Spleen (tissue), 7 donors: ENCODE measurements at regions not wholly inside any gene's neighbourhood (a gene's known extent, or its start where the extent isn't known, plus 50 kb on each side); places are given as distances from the start of the nearest gene placed in this dataset.

Experiments
- POLR2A ChIP-seq, 3 donors: fragments of 450-650 bp; IDR thresholded peaks; one replicate each; pipeline ENCODE4 v1.5.1; 2017; ENCODE audit warnings: antibody characterized with exemption in 3 of 3, mild to moderate bottlenecking in 1 of 3
- POLR2AphosphoS5 ChIP-seq, 3 donors: sonication (generic); formaldehyde crosslinking; IDR thresholded peaks; one replicate each; pipeline ENCODE4 v1.5.1; 2017; ENCODE audit warnings: antibody characterized with exemption in 3 of 3
- TF ChIP-seq, protein P1 (sequence below), 11 experiments: fragments of 200-600 bp in 7 of 11; fragments of 450-650 bp in 4 of 11; sonication (generic) in 4 of 11; IDR thresholded peaks in 8 of 11; conservative IDR thresholded peaks in 3 of 11; 1 replicate in 7 of 11; 2 replicates in 4 of 11; pipeline versions ENCODE4 v1.4.0 to v1.8.0; 2016 to 2021; ENCODE audit warnings: antibody characterized with exemption in 11 of 11, inconsistent platforms in 4 of 11, mild to moderate bottlenecking in 1 of 11
- donor health status: DM: no; HTN: no; CAD: no; lungs with moderate emphysema.
- donor health status: DM: no; HTN: no; CAD: no.
- donor health status: DM: no; HTN: no; CAD: no.

GRCh38 chr2:215529271-215529670 lies 93.4 kb upstream of the FN1 start:
- TF ChIP-seq, protein P1, sequence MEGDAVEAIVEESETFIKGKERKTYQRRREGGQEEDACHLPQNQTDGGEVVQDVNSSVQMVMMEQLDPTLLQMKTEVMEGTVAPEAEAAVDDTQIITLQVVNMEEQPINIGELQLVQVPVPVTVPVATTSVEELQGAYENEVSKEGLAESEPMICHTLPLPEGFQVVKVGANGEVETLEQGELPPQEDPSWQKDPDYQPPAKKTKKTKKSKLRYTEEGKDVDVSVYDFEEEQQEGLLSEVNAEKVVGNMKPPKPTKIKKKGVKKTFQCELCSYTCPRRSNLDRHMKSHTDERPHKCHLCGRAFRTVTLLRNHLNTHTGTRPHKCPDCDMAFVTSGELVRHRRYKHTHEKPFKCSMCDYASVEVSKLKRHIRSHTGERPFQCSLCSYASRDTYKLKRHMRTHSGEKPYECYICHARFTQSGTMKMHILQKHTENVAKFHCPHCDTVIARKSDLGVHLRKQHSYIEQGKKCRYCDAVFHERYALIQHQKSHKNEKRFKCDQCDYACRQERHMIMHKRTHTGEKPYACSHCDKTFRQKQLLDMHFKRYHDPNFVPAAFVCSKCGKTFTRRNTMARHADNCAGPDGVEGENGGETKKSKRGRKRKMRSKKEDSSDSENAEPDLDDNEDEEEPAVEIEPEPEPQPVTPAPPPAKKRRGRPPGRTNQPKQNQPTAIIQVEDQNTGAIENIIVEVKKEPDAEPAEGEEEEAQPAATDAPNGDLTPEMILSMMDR (IDR thresholded peaks at IDR 0.05 in 8 of 11, conservative IDR thresholded peaks at IDR 0.05 in 3 of 11), result no peak
- TF ChIP-seq POLR2AphosphoS5 (IDR thresholded peaks at IDR 0.05) (no peak), POLR2A (IDR thresholded peaks at IDR 0.05) (no peak)
